Brain pericyte (primary cell): ENCODE measurements at regions not wholly inside any gene's neighbourhood (a gene's known extent, or its start where the extent isn't known, plus 50 kb on each side); places are given as distances from the start of the nearest gene placed in this dataset.
"Not testable (repeated sequence)": the region's sequence is repeated elsewhere in the genome, so short reads cannot be mapped to it uniquely, and the experiment has no call there.

Source experiments
- DNase-seq: peaks from one replicate; pipeline ENCODE4 v3.0.0-alpha.2; 2012; ENCODE audit warnings: low read depth, low spot score

DNA sequence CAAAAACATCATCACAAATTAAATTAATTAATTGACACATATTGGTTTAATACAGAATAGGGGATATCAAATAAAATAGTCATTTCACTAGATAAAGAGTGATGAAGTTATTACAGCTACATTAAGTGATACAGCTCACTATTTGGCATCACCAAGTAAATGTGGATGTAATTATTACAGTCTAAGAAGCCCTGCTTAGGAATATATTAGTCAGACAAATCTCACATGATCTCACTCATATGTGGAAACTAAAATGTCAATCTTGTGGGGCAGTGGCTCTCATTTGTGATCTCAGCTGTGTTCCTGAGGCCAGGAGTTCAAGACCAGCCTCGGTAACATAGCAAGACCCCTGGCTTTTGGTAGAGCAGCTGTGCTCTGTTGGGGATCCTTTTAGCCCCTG is 233.4 kb upstream of the RGMB start:
- DNase-seq: no peak

- DNase-seq: no peak
Observed at GRCh38 chr5:98541641-98542040, 231.8 kb upstream of the RGMB start.

DNA sequence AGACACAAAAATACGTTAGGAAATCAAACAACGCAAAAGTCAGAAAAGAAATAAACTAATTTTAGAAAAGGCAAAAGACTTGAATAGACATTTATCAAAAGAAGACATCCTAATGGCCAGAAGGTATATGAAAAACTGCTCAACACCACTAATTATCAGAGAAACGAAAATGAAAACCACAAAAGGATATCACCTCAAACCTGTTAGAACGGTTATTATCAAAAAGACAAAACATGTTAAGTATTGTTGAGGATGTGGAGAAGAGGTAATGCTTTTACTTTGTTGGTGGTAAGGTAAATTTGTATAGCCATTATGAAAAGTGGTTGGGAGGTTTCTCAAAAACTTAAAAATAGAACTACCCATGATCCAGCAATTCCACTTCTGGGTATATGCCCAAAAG is 230.0 kb upstream of the RGMB start:
- no peak for DNase-seq

DNA sequence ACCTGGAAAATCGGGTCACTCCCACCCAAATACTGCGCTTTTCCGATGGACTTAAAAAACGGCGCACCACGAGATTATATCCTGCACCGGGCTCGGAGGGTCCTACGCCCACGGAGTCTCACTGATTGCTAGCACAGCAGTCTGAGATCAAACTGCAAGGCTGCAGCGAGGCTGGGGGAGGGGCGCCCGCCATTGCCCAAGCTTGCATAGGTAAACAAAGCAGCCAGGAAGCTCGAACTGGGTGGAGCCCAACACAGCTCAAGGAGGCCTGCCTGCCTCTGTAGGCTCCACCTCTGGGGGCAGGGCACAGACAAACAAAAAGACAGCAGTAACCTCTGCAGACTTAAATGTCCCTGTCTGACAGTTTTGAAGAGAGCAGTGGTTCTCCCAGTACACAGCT is 226.5 kb upstream of the RGMB start:
- not testable (repeated sequence) for DNase-seq

- no peak for DNase-seq
Observed at GRCh38 chr5:98556712-98557111, 216.8 kb upstream of the RGMB start.

GRCh38 chr5:98557916-98558315 is 215.5 kb upstream of the RGMB start:
- no peak for DNase-seq

DNA sequence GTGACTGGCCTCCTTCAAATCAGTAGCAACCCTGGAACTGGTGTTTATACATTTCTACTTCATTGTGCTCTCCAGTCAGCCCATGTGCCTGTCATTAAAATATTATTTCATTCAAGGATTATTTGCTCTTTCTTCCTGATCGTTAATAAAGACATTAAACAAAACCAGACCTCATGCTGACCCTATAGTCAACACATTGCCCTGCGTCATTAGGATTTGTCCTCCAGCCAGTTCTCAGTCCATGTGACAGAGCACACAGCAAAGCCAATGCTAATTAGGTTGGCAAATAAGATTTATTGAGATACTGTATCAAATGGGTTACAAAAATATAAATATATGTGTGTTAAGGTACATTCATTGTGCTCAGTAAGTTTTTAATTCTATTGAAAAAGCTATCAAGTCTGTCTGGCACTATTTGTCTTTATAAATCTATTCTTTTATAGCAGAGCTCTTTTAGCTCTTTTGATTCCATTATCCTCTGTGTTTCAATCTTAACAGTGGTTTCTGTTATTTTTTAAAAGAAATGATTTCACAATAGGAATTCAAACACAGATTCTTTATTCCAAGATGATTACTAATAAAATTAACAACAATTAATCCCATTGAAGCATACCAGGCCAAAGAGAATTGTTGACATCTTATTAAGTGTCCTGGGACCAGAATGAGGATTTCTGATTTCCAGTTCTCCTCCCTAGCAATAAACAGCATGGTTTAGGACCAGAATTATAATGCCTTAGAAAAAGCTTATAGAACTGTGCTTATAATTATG is 209.4 kb upstream of the RGMB start:
- DNase-seq: no peak

DNA sequence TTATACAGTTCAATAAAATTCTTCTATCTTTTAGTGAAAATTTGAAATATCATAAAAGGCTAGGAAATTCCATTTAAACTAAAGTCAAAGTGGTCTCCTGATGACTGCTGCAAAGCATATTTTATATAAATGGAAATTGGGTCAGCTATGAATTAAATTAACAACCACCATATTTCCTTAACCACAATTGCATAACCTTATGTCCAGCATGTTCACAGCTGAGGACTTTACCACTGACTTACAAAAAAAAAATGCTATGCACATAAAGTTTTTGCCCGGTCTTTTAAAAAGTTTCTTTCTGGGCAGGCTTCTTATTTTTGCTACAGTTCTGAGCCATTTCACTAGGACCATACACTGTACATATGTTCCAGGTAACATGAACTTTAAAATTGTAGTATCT is 208.6 kb upstream of the RGMB start:
- DNase-seq: no peak

GRCh38 chr5:98568336-98568735 is 205.1 kb upstream of the RGMB start:
- no peak for DNase-seq

DNA sequence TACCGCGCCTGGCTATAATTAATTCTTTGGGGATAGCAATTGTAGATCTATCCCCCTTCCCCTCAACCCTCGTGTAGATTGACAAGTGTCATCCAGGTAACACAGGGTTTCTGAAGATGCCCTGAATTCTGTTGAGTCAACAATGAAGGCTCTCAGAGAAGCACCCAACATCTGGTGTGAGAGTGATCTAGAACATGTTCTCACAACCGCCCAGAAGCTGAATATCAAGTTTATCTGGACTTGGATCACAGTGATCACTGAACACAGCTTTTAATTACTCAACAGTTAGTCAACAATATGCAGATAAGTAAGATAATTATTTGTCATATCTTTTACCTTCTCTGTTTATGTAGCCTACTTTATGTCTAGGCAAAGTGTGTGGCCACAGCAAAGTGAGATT is 204.2 kb upstream of the RGMB start:
- no peak for DNase-seq

- DNase-seq: peak; percentile 53
Observed at GRCh38 chr5:98570010-98570409, 203.5 kb upstream of the RGMB start.

- DNase-seq: peak; percentile 79
Observed at GRCh38 chr5:98570661-98571191, 202.7 kb upstream of the RGMB start.

- no peak for DNase-seq
Observed at GRCh38 chr5:98573834-98574320, 199.6 kb upstream of the RGMB start.

DNA sequence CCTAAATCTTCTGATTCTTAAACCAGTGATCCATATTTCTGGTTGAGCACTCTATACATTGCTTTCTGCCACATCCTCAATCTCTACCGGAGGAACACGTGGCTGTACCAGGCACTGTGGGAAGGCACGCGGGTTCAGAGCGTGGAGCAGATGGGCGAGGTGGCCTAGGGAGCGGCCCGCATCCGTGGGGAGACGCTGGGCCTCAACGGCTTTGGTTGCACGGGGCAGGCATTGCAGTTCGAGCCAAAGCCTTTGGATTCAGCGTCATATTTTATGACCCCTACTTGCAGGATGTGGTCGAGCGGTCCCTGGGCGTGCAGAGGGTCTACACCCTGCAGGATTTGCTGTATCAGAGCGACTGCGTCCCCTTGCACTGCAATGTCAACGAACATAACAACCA is 197.2 kb upstream of the RGMB start:
- no peak for DNase-seq

DNA sequence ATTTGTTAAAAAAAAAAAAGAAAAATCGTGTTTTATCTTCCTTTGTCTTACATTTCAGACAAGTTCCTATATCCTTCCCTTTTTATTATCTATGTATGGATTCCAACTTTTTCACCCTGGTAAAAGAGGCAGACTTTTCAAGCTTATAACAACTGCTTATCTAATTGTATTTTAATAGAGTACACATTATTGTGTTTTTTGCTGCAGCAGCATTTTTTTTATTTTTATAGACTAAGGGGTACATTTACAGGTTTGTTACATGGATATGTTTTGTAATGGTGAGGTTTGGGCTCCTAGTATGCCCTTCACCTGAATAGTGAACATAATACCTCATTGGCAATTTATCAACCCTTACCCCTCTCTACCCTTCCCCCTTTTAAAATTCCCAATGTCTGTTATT is 195.0 kb upstream of the RGMB start:
- DNase-seq: no peak

DNA sequence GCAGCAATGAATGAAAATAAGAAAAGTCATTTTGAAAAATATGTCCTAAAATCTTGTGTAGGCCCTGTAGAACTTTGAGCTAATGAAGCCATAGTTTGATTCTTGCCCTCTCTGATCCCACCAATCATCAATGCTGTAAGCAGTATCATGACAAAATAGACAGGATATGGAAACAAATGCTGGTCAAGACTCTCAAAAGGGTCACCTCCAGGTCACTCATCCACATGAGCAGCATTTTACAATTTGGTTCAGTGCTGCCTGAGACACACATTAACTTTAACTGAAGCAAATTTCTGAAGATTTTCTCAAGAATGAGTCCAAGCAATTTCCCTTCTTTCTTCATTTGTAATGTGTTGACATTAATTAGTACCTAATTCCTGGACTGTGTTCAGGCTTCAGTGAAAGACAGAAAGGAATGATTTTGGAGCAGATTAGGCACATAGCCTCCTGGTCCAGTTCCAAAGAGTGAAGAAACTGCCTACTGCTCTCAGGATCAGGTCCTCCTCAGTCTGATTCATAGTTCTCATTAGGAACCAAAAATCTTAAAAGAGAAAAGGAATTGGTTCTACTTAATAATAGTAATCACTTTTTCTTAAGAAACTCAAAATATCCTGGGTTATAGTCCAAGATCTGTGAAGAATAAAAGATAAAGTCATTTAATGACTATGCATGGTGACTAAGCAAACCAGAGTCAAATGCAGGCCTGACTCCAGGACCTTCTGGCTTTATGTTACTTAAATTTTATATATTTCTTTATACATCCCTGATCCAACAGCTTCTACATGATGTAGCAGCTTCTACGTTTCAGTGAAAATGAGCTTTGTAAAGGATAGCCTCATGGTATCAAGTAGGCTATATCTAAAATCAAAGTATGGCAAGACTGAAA is 192.1 kb upstream of the RGMB start:
- DNase-seq: no peak

- no peak for DNase-seq
Observed at GRCh38 chr5:98583586-98583985, 189.9 kb upstream of the RGMB start.

DNA sequence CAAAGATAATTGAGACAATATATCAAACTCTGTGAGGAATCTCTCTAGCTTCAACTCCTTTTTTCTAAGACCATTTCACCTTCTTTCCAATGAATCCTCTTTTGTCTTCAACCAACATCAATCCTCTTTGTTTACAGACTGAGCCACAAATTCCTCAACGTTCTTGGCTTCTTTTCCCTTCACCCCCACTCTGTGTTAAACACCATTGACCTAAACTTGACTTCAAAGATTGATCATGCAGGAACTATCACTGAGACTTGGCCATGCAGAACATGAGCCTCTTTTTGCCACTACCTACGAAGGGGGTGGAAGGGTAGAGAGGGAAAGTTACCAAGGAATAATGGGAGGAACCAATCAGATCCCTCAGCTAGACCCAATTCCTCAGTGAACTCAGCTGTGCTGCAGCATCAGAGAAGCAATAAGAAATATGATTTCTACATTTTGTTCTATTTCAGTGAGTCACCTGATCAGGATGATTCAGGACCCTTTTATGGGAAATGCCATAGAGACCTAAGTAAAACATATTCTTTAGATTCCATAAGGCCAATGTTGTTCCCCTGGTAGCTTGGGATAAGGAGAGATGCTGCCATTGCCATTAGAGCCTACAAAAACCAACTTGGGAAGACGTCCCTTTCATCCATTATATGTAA is 187.7 kb upstream of the RGMB start:
- DNase-seq: no peak

GRCh38 chr5:98586581-98586980 is 186.9 kb upstream of the RGMB start:
- no peak for DNase-seq

DNA sequence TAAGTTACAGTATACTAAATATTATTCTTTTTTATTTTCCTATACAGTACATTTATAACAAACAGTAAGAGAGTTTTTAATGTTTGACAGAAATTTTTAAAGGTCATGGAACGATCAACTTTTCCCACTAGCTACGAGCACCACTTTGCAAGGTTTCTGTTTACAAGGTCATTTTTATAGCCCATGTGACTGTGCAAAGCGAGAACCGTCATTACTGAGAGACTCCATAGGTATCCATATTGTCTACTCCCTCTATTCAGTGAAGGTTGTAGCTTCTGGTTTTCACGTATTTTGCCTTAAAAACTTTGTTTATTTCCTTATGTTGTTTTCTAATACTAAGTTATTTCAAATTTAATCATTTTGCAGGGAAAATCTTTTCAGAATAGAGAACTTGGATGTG is 186.3 kb upstream of the RGMB start:
- no peak for DNase-seq

GRCh38 chr5:98588215-98588614 is 185.2 kb upstream of the RGMB start:
- DNase-seq: no peak

DNA sequence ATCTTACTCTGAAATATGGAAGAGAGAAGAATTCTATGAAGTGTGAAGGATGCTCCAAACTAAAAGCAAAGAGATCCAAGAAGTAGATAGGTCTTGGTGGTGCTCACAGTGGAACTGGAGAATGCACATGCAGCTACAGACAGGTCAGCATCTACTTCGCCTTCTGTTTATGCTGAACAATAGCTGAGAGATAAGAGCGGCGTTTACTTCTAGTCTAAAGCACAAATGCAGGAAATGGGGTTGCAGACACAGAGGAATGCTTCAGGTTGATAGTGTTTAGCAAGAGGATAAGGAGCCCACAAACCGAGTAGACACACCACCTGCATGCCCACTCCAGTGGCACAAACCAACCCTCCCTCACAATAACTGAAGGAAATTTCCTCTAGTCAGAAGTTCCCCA is 180.0 kb upstream of the RGMB start:
- no peak for DNase-seq
